CD4-positive, alpha-beta T cell (primary cell): ENCODE measurements at regions not wholly inside any gene's neighbourhood (a gene's known extent, or its start where the extent isn't known, plus 50 kb on each side); places are given as distances from the start of the nearest gene placed in this dataset.

Source experiments
- ATAC-seq: fragments of 200-7000 bp; cut with Tn5 transposase; one replicate; pipeline ENCODE4 v1.10.0; 2022; ENCODE audit warnings: mild to moderate bottlenecking; ENCODE audit not compliant: poor library complexity
- CTCF ChIA-PET: fragments of 350-600 bp; sonication (Branson Sonifier 250); formaldehyde crosslinking; loops from one replicate; lab custom pipeline; 2021; ENCODE audit warnings: antibody characterized with exemption, inconsistent platforms; lab: Charles Lee
- POLR2A ChIA-PET: fragments of 350-600 bp; sonication (Branson Sonifier 250); formaldehyde crosslinking; loops from one replicate; lab custom pipeline; 2021; ENCODE audit warnings: antibody characterized with exemption, inconsistent platforms; lab: Charles Lee
- DNase-seq, 14 experiments: peaks; one replicate each; pipeline ENCODE4 v3.0.0-alpha.2; 2013 to 2020; ENCODE audit warnings: mixed read lengths in 2 of 14
- H3K27ac ChIP-seq, 2 donors: one replicate each; pipeline versions ENCODE4 v1.5.1 to v1.7.0; 2013; ENCODE audit warnings: low read length in 2 of 2, low read depth in 1 of 2, mild to moderate bottlenecking in 1 of 2
- H3K27me3 ChIP-seq, 2 experiments: 1 replicate in 1 of 2; 2 replicates in 1 of 2; pipeline versions ENCODE4 v1.6.1 to v1.7.0; 2013; ENCODE audit warnings: low read length in 2 of 2, control low read depth in 1 of 2, mild to moderate bottlenecking in 1 of 2, moderate library complexity in 1 of 2; ENCODE audit not compliant: insufficient read depth in 2 of 2, control insufficient read depth in 1 of 2
- H3K36me3 ChIP-seq: one replicate; pipeline ENCODE4 v1.6.1; 2013; ENCODE audit warnings: low read length, control low read depth; ENCODE audit not compliant: insufficient read depth
- H3K4me1 ChIP-seq: one replicate; pipeline ENCODE4 v1.6.1; 2013; ENCODE audit warnings: low read length, control low read depth; ENCODE audit not compliant: insufficient read depth
- H3K4me3 ChIP-seq: one replicate; pipeline ENCODE4 v1.5.1; 2013; ENCODE audit warnings: mild to moderate bottlenecking, low read length, moderate library complexity
- H3K9me3 ChIP-seq, 2 experiments: 1 replicate in 1 of 2; 2 replicates in 1 of 2; pipeline versions ENCODE4 v1.6.1 to v1.7.0; 2013; ENCODE audit warnings: low read length in 2 of 2, mild to moderate bottlenecking in 2 of 2, control low read depth in 1 of 2, moderate library complexity in 1 of 2; ENCODE audit not compliant: control insufficient read depth in 1 of 2, insufficient read depth in 1 of 2
- H3K27ac Mint-ChIP-seq: one replicate; pipeline ENCODE4 v1.8.0; 2020; ENCODE audit warnings: mixed read lengths
- H3K27me3 Mint-ChIP-seq: one replicate; pipeline ENCODE4 v1.8.0; 2021; ENCODE audit warnings: mixed read lengths
- H3K36me3 Mint-ChIP-seq: one replicate; pipeline ENCODE4 v1.8.0; 2021; ENCODE audit warnings: low read depth, mixed read lengths
- H3K4me1 Mint-ChIP-seq: one replicate; pipeline ENCODE4 v1.8.0; 2021; ENCODE audit warnings: low read depth, mixed read lengths
- H3K4me3 Mint-ChIP-seq: one replicate; pipeline ENCODE4 v1.8.0; 2020; ENCODE audit warnings: mild to moderate bottlenecking, mixed read lengths
- H3K9me3 Mint-ChIP-seq: one replicate; pipeline ENCODE4 v1.8.0; 2020; ENCODE audit warnings: mixed read lengths
- intact Hi-C, 2 experiments: fragments of 100-400 bp; cut with DNase I in 1 of 2; cut with micrococcal nuclease in 1 of 2; formaldehyde crosslinking; loops; one replicate each; pipeline versions ENCODE4 v1.15.1 to v1.9.0; 2023 to 2025; cut with DNase I, micrococcal nuclease
- TF ChIP-seq, protein P1 (sequence below): fragments of 200-600 bp; IDR thresholded peaks from one replicate; pipeline ENCODE4 v1.8.0; 2022; ENCODE audit warnings: antibody characterized with exemption, mild to moderate bottlenecking

DNA sequence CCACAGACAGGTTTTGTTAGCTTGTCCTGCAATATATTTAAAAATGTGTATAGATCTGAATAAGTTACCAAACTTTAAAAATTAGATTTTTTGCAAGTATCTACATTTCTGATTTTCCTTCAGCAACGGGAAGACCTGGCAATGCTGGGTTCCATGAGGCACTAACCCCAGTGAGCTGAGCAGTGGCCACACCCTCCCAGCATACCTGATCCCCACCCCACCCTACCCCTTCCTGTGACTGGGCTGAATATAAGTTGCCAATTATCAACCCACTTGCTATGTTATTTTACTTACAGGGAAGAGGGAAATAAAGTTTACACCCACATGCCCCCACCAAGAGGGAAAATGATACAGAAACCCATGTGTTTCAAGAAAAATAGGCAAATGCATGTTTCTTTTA is 70.3 kb upstream of the RALGAPA2 start:
- Mint-ChIP-seq H3K4me3 (no peak overlapping the region), H3K27ac (no peak overlapping the region), H3K27me3 (peaks cover 11% of the 10 kb centered on the region), H3K9me3 (peaks cover 5% of the 10 kb centered on the region), H3K36me3 (no peaks in the 10 kb centered on the region), H3K4me1 (no peaks in the 10 kb centered on the region)
- no peak for ATAC-seq
- DNase-seq: no peak
- Histone ChIP-seq H3K27me3 (peaks cover 0 to 2% of the 10 kb centered on the region in 2 experiments), H3K4me1 (no peaks in the 10 kb centered on the region), H3K4me3 (no peak overlapping the region), H3K9me3 (peaks cover 0 to 4% of the 10 kb centered on the region in 2 experiments), H3K27ac (no peak overlapping the region), H3K36me3 (no peaks in the 10 kb centered on the region)
- CTCF ChIA-PET: no interaction called here
- intact Hi-C loops: no loop called here
- TF ChIP-seq, protein P1, sequence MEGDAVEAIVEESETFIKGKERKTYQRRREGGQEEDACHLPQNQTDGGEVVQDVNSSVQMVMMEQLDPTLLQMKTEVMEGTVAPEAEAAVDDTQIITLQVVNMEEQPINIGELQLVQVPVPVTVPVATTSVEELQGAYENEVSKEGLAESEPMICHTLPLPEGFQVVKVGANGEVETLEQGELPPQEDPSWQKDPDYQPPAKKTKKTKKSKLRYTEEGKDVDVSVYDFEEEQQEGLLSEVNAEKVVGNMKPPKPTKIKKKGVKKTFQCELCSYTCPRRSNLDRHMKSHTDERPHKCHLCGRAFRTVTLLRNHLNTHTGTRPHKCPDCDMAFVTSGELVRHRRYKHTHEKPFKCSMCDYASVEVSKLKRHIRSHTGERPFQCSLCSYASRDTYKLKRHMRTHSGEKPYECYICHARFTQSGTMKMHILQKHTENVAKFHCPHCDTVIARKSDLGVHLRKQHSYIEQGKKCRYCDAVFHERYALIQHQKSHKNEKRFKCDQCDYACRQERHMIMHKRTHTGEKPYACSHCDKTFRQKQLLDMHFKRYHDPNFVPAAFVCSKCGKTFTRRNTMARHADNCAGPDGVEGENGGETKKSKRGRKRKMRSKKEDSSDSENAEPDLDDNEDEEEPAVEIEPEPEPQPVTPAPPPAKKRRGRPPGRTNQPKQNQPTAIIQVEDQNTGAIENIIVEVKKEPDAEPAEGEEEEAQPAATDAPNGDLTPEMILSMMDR: no peak
- POLR2A ChIA-PET: no interaction called here

DNA sequence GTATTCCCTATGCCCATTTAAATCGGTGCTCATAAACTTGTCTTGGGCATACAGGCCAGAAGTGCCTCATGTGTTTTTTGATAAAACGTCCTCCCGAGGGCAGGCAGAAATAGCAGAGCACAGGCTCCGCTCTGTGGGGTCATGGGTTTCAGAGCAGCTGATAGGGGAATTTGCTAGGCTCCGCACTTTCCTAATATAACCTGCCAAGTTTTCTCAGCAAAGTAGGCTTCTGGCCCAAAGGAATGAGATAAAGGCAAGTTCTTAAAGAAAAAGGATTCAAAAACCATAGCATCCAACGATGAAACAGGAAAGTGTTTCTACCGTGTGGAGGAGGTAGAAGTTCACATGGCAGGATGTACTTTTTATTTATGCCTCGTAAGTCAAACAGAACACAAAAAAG is 69.8 kb upstream of the RALGAPA2 start:
- H3K27ac ChIP-seq: no peak overlapping the region
- H3K36me3 ChIP-seq: no peaks in the 10 kb centered on the region
- peaks cover 0 to 4% of the 10 kb centered on the region in 2 experiments for H3K9me3 ChIP-seq
- no peak overlapping the region for H3K4me3 ChIP-seq
- peaks cover 2% of the 10 kb centered on the region for H3K9me3 Mint-ChIP-seq
- no peak overlapping the region for H3K4me3 Mint-ChIP-seq
- H3K27me3 Mint-ChIP-seq: peaks cover 14% of the 10 kb centered on the region
- POLR2A ChIA-PET: no interaction called here
- ATAC-seq (no peak), DNase-seq (no peak)
- no peak overlapping the region for H3K27ac Mint-ChIP-seq
- H3K4me1 Mint-ChIP-seq: no peaks in the 10 kb centered on the region
- CTCF ChIA-PET: no interaction called here
- no peaks in the 10 kb centered on the region for H3K36me3 Mint-ChIP-seq
- no peaks in the 10 kb centered on the region for H3K4me1 ChIP-seq
- H3K27me3 ChIP-seq: peaks cover 0 to 2% of the 10 kb centered on the region in 2 experiments
- TF ChIP-seq, protein P1: no peak
- intact Hi-C loops: no loop called here

DNA sequence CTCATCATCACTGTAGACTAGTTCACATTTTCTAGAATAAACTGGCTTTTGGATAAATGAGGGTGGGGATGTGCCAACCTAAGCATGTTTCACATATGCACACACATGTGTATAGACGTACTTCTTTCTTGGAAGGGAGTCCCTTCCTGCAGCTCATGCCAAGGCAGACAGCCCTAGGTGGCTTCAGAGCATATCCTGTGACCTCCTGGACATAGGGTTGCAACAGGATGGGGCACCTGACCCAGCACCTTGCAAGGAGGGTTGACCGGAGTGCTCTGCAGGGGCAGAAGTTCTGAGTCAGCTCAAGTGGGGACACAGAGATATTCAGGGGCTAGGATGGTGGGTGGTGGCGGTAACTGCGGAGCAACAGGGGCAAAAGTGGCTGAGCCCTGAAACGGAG is 68.6 kb upstream of the RALGAPA2 start:
- no peaks in the 10 kb centered on the region for H3K36me3 ChIP-seq
- CTCF ChIA-PET: no interaction called here

More for the DNA sequence above, 68.6 kb upstream of the RALGAPA2 start:
- H3K4me1 Mint-ChIP-seq: no peaks in the 10 kb centered on the region
- no peak overlapping the region for H3K27ac ChIP-seq
- H3K27ac Mint-ChIP-seq: no peak overlapping the region
- no peaks in the 10 kb centered on the region for H3K4me1 ChIP-seq
- POLR2A ChIA-PET: no interaction called here
- H3K4me3 Mint-ChIP-seq: no peak overlapping the region
- peaks cover 2% of the 10 kb centered on the region for H3K9me3 Mint-ChIP-seq
- intact Hi-C loops: no loop called here
- no peak overlapping the region for H3K4me3 ChIP-seq
- peaks cover 0 to 4% of the 10 kb centered on the region in 2 experiments for H3K9me3 ChIP-seq
- H3K27me3 Mint-ChIP-seq: peaks cover 14% of the 10 kb centered on the region
- peaks cover 0 to 2% of the 10 kb centered on the region in 2 experiments for H3K27me3 ChIP-seq
- TF ChIP-seq, protein P1: no peak
- ATAC-seq: no peak
- no peak for DNase-seq
- H3K36me3 Mint-ChIP-seq: no peaks in the 10 kb centered on the region
